VCaP (cell line): ENCODE measurements at regions not wholly inside any gene's neighbourhood (a gene's known extent, or its start where the extent isn't known, plus 50 kb on each side); places are given as distances from the start of the nearest gene placed in this dataset.

Source experiments
- H3K27ac ChIP-seq: fragments of 450-650 bp; 2 replicates; pipeline ENCODE4 v1.5.1; 2017
- CTCF ChIP-seq: fragments of 450-650 bp; conservative IDR thresholded peaks from 2 replicates; pipeline ENCODE4 v1.5.1; 2017; ENCODE audit warnings: mild to moderate bottlenecking, moderate library complexity

DNA sequence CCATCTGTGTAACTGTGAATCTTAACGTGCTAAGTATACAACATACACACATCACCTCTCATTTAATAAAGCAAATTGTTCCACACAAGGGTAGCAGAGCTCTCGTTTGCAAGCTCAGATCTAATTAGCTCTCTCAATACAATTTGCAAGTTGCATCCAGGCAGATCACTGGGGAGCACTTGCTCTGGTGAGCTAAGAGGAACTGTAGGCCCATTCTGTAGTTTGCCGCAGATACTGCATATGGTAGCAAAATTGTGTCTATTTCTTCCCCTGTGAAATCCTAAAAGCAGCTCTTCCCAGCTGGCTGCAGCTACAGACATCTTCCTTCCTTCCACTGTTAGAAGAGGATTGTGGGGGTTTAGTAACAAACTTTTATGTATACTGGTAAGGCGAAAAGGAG, 288.7 kb upstream of the ADAMTS9 start:
- H3K27ac ChIP-seq = no peak overlapping the region
- TF ChIP-seq CTCF = no peak

DNA sequence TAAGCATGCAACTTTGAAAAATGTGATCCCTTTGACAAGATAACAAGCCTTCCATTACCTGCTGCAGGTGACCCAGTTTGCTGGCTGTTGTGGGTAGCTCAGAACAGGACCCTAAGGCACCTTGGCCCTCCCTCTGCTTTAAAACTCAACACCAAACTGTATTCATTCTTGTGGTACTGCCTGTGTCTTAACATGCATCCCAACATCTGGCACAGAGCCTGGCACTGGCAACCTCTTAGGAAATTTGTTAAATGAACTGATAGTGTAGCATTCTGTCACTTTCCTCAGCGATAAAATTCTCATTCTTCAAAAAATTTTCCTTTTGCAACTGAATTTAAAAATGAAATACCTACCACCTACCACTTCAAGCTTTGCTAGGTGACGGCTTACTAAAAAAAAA, 287.3 kb upstream of the ADAMTS9 start:
- no peak for TF ChIP-seq CTCF

DNA sequence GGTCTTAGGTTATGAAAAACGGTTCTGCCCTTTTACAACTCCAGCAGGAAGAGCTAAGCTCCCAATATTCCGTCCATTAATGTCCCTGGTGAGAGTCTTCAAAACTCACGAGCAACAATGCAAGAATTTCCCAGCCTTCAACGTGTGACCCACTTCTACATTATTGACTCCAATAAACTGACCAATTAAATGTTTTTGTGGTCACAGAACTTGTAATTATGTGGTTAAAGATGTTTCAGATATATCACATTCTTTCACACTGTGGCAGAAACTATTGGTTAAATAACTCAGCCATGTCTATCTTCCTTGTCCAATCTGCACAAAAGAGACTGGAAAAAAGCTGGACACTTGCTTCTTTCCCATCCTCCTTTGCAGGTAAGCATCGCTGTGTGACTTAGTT, 286.6 kb upstream of the ADAMTS9 start:
- no peak for TF ChIP-seq CTCF

More for the DNA sequence above, 287.3 kb upstream of the ADAMTS9 start:
- H3K27ac ChIP-seq = no peak overlapping the region

GRCh38 chr3:64972793-64973192, 285.0 kb upstream of the ADAMTS9 start:
- H3K27ac ChIP-seq = no peak overlapping the region
- TF ChIP-seq CTCF = no peak

More for the DNA sequence above, 286.6 kb upstream of the ADAMTS9 start:
- no peak overlapping the region for H3K27ac ChIP-seq

- H3K27ac ChIP-seq = no peak overlapping the region
- no peak for TF ChIP-seq CTCF
Observed at GRCh38 chr3:64971602-64972001, 283.8 kb upstream of the ADAMTS9 start.

GRCh38 chr3:64970634-64971033, 282.8 kb upstream of the ADAMTS9 start:
- no peak overlapping the region for H3K27ac ChIP-seq

GRCh38 chr3:64961301-64961700, 273.5 kb upstream of the ADAMTS9 start:
- no peak for TF ChIP-seq CTCF
- no peak overlapping the region for H3K27ac ChIP-seq

More at GRCh38 chr3:64970634-64971033, 282.8 kb upstream of the ADAMTS9 start:
- TF ChIP-seq CTCF = no peak
